A549 (cell line): ENCODE measurements at regions not wholly inside any gene's neighbourhood (a gene's known extent, or its start where the extent isn't known, plus 50 kb on each side); places are given as distances from the start of the nearest gene placed in this dataset.

ENCODE experiments used
- CHD4 ChIP-seq: fragments of 200-600 bp; sonication (generic); IDR thresholded peaks from 2 replicates; pipeline ENCODE4 v1.6.1; 2016; ENCODE audit warnings: antibody characterized with exemption, mild to moderate bottlenecking, borderline replicate concordance
- CTCF ChIP-seq: fragments of >200 bp; sonication (Bioruptor Twin); formaldehyde crosslinking; IDR thresholded peaks from 3 replicates; pipeline ENCODE4 v1.5.1; 2016
- HOXA7 ChIP-seq: fragments of 250-450 bp; sonication (Bioruptor Pico); IDR thresholded peaks from 2 replicates; pipeline ENCODE4 v1.5.0; 2020; ENCODE audit warnings: mild to moderate bottlenecking, moderate library complexity
- ZNF302 ChIP-seq: fragments of 250-450 bp; sonication (Bioruptor Pico); IDR thresholded peaks from 2 replicates; pipeline ENCODE4 v1.9.0; 2021; ENCODE audit warnings: inconsistent platforms, mild to moderate bottlenecking, moderate library complexity

GRCh38 chr3:65039754-65040210, 352.0 kb upstream of the ADAMTS9 start:
- TF ChIP-seq HOXA7 (no peak), CHD4 (no peak), CTCF (no peak), ZNF302 (no peak)
